ENCODE measurements at regions not wholly inside any gene's neighbourhood (a gene's known extent, or its start where the extent isn't known, plus 50 kb on each side); places are given as distances from the start of the nearest gene placed in this dataset.

GRCh38 chr5:7961540-7961939 lies 92.6 kb downstream of the MTRR start:
- H2AFZ ChIP-seq (ENCODE audit: low read length) = no peak overlapping the region
- no peaks in the 10 kb centered on the region for H3K79me2 ChIP-seq (ENCODE audit: insufficient read depth, low read length)
- TF ChIP-seq CTCF (IDR thresholded peaks at IDR 0.05; ENCODE audit: low read length) (no peak), EZH2 (IDR thresholded peaks at IDR 0.05; ENCODE audit: borderline replicate concordance, low read length) (no peak)
- H3K9ac ChIP-seq (ENCODE audit: low read length) = no peak overlapping the region
- H3K27ac ChIP-seq (ENCODE audit: low read depth, low read length, poor library complexity, severe bottlenecking) = no peak overlapping the region
- no peaks in the 10 kb centered on the region for H3K27me3 ChIP-seq (ENCODE audit: insufficient read depth, low read length)
- no peaks in the 10 kb centered on the region for H3K4me1 ChIP-seq (ENCODE audit: insufficient read depth, low read length, severe bottlenecking)
- no peak overlapping the region for H3K4me3 ChIP-seq (ENCODE audit: low read depth, low read length, poor library complexity, severe bottlenecking)
- no peaks in the 10 kb centered on the region for H4K20me1 ChIP-seq (ENCODE audit: insufficient read depth, low read length)
- no peaks in the 10 kb centered on the region for H3K9me3 ChIP-seq (ENCODE audit: low read length)
- no peaks in the 10 kb centered on the region for H3F3A ChIP-seq (ENCODE audit: insufficient read depth, low read length)
- H3K4me2 ChIP-seq (ENCODE audit: low read length) = no peak overlapping the region
- H3K9me2 ChIP-seq (ENCODE audit: low read depth, low read length) = no peaks in the 10 kb centered on the region
- no peaks in the 10 kb centered on the region for H3K36me3 ChIP-seq (ENCODE audit: insufficient read depth, low read length)

GRCh38 chr5:7970816-7971215 lies 101.9 kb downstream of the MTRR start:
- Histone ChIP-seq H3K27ac (ENCODE audit: low read depth, low read length, poor library complexity, severe bottlenecking) (no peak overlapping the region), H2AFZ (ENCODE audit: low read length) (no peak overlapping the region), H3K9ac (ENCODE audit: low read length) (no peak overlapping the region), H3K9me2 (ENCODE audit: low read depth, low read length) (no peaks in the 10 kb centered on the region), H3K79me2 (ENCODE audit: insufficient read depth, low read length) (no peaks in the 10 kb centered on the region), H4K20me1 (ENCODE audit: insufficient read depth, low read length) (no peaks in the 10 kb centered on the region), H3K4me2 (ENCODE audit: low read length) (0 out of 2 replicates have a peak overlapping the region, but pooled peaks have one; percentile 7), H3K27me3 (ENCODE audit: insufficient read depth, low read length) (no peaks in the 10 kb centered on the region), H3K4me1 (ENCODE audit: insufficient read depth, low read length, severe bottlenecking) (peaks cover 5% of the 10 kb centered on the region), H3K9me3 (ENCODE audit: low read length) (no peaks in the 10 kb centered on the region), H3K36me3 (ENCODE audit: insufficient read depth, low read length) (no peaks in the 10 kb centered on the region), H3F3A (ENCODE audit: insufficient read depth, low read length) (no peaks in the 10 kb centered on the region), H3K4me3 (ENCODE audit: low read depth, low read length, poor library complexity, severe bottlenecking) (no peak overlapping the region)
- TF ChIP-seq EZH2 (IDR thresholded peaks at IDR 0.05; ENCODE audit: borderline replicate concordance, low read length) (no peak), CTCF (IDR thresholded peaks at IDR 0.05; ENCODE audit: low read length) (no peak)

GRCh38 chr5:7976411-7977190 lies 107.7 kb downstream of the MTRR start:
- Histone ChIP-seq H3K9ac (ENCODE audit: low read length) (no peak overlapping the region), H3K4me1 (ENCODE audit: insufficient read depth, low read length, severe bottlenecking) (no peaks in the 10 kb centered on the region), H3K27ac (ENCODE audit: low read depth, low read length, poor library complexity, severe bottlenecking) (no peak overlapping the region), H3K9me2 (ENCODE audit: low read depth, low read length) (no peaks in the 10 kb centered on the region), H3K36me3 (ENCODE audit: insufficient read depth, low read length) (no peaks in the 10 kb centered on the region), H3F3A (ENCODE audit: insufficient read depth, low read length) (no peaks in the 10 kb centered on the region), H3K4me3 (ENCODE audit: low read depth, low read length, poor library complexity, severe bottlenecking) (no peak overlapping the region), H3K27me3 (ENCODE audit: insufficient read depth, low read length) (no peaks in the 10 kb centered on the region), H3K79me2 (ENCODE audit: insufficient read depth, low read length) (no peaks in the 10 kb centered on the region), H2AFZ (ENCODE audit: low read length) (no peak overlapping the region), H3K9me3 (ENCODE audit: low read length) (no peaks in the 10 kb centered on the region), H3K4me2 (ENCODE audit: low read length) (no peak overlapping the region), H4K20me1 (ENCODE audit: insufficient read depth, low read length) (no peaks in the 10 kb centered on the region)
- TF ChIP-seq EZH2 (IDR thresholded peaks at IDR 0.05; ENCODE audit: borderline replicate concordance, low read length) (no peak), CTCF (IDR thresholded peaks at IDR 0.05; ENCODE audit: low read length) (no peak)

All from OCI-LY1 (cell line).